Aorta (tissue), 5 donors: ENCODE measurements at regions not wholly inside any gene's neighbourhood (a gene's known extent, or its start where the extent isn't known, plus 50 kb on each side); places are given as distances from the start of the nearest gene placed in this dataset.

Source experiments
- ATAC-seq: fragments of 200-7000 bp; cut with Tn5 transposase; one replicate; pipeline ENCODE4 v1.9.1; 2022; ENCODE audit warnings: moderate library complexity; ENCODE audit not compliant: low FRiP score
- DNase-seq, 2 donors: peaks; one replicate each; pipeline ENCODE4 v3.0.0-alpha.2; 2020
- H3K27ac ChIP-seq, 2 donors: one replicate each; pipeline ENCODE4 v1.5.1; 2013; ENCODE audit warnings: low read length in 2 of 2, mild to moderate bottlenecking in 2 of 2, moderate library complexity in 2 of 2, control low read depth in 1 of 2, inconsistent platforms in 1 of 2, low read depth in 1 of 2
- H3K27me3 ChIP-seq, 2 donors: one replicate each; pipeline ENCODE4 v1.6.1; 2013; ENCODE audit warnings: control low read depth in 1 of 2, low read length in 1 of 2, mild to moderate bottlenecking in 1 of 2, moderate library complexity in 1 of 2; ENCODE audit not compliant: insufficient read depth in 2 of 2, control insufficient read depth in 1 of 2
- H3K36me3 ChIP-seq, 2 donors: one replicate each; pipeline ENCODE4 v1.6.1; 2013; ENCODE audit warnings: control low read depth in 1 of 2, low read length in 1 of 2, mild to moderate bottlenecking in 1 of 2; ENCODE audit not compliant: insufficient read depth in 2 of 2, control insufficient read depth in 1 of 2
- H3K4me1 ChIP-seq, 2 donors: one replicate each; pipeline ENCODE4 v1.6.1; 2013; ENCODE audit warnings: low read length in 2 of 2, control low read depth in 1 of 2, mild to moderate bottlenecking in 1 of 2, moderate library complexity in 1 of 2; ENCODE audit not compliant: insufficient read depth in 2 of 2, control insufficient read depth in 1 of 2
- H3K4me3 ChIP-seq, 2 donors: one replicate each; pipeline ENCODE4 v1.5.1; 2013; ENCODE audit warnings: low read length in 2 of 2, control low read depth in 1 of 2, mild to moderate bottlenecking in 1 of 2
- H3K9me3 ChIP-seq: one replicate; pipeline ENCODE4 v1.6.1; 2013; ENCODE audit warnings: mild to moderate bottlenecking, low read length; ENCODE audit not compliant: control insufficient read depth
- WGBS, 2 donors: extraction: QIAGEN DNeasy Blood & Tissue Kit; methylation state at CpG; one replicate each; pipeline ENCODE4 v1.1.7; 2013; 5-methylcytosine and 5-hydroxymethylcytosine counted together
- intact Hi-C, 2 donors: fragments of 100-400 bp; cut with DNase I; formaldehyde crosslinking; loops; one replicate each; pipeline versions ENCODE4 v1.14.2 to v1.15.0; 2022
- donor health status: healthy with polysubstance abuse.
- donor health status: Bipolar disorder and iron deficiency.
- donor health status: DM: no; HTN: no; CAD: no.
- donor health status: DM: no; HTN: no; CAD: no.
- donor health status: DM: yes; HTN: yes; CAD: no.

DNA sequence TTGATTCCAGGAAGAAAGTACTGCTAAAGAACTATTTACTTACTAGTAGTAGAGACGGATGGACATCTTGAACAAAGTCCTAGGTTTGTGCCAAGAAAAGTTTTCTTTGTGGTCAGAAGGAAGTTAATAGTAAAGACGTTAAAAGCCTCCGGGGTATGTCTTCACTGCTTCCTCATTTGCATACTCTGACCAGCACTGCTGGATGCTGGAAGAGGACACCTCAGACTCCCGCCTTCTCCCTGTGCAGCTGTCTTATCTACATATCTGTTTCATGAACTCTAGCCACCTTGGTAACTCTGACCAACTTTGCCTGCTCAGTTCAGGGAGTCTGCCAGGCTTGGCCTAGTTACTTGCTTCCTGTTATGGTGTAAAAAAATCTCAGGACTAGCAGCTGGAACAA is 1109.1 kb upstream of the MIR17HG start:
- Histone ChIP-seq H3K27ac (no peak overlapping the region), H3K36me3 (no peaks in the 10 kb centered on the region), H3K4me3 (no peak overlapping the region), H3K27me3 (no peaks in the 10 kb centered on the region), H3K4me1 (no peaks in the 10 kb centered on the region), H3K9me3 (no peaks in the 10 kb centered on the region)
- ATAC-seq: no peak
- DNase-seq: no peak
- 40 to 45% methylated on average over 4 of the region's 4 CpGs for WGBS, 2 donors
- intact Hi-C loops: no loop called here

DNA sequence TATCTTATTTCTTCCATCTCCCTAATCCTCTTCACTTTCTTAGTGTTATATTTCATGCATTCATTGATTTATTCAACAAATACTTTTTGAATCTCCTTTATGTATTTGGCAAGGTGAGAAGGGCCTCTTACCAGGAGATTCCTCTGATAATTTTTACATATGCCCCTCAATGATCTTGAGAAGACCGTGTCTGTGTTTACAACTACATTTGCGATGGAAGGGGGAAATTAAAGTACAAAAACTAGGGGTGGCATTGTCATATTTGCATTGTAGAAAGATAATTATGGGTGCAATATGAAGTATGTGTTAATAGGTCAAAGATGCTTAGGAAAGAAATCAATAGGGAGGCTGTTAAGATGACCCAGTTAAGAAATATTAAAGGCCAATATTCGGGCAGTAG is 1108.4 kb upstream of the MIR17HG start:
- no peak overlapping the region for H3K4me3 ChIP-seq
- no peak for ATAC-seq
- no peaks in the 10 kb centered on the region for H3K9me3 ChIP-seq
- no peaks in the 10 kb centered on the region for H3K36me3 ChIP-seq
- DNase-seq: no peak
- H3K4me1 ChIP-seq: no peaks in the 10 kb centered on the region
- intact Hi-C loops: no loop called here
- H3K27ac ChIP-seq: no peak overlapping the region
- no peaks in the 10 kb centered on the region for H3K27me3 ChIP-seq
- 93% methylated on average over 3 of the region's 3 CpGs for WGBS, 2 donors

DNA sequence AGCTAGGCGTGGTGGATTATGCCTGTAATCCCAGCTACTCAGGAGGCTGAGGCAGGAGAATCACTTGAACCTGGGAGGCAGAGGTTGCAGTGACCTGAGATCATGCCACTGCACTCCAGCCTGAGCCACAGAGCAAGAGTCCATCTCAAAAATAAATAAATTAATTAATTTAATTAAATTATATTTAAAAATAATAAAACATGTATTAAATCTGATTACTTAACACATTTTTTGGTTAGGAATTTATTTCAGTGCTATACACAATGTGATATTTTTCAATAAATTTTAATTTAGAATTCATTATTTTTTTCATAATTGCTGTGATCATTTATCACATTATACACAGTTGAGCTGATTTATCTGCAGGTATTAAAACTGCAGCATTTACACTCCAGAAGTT is 1101.5 kb upstream of the MIR17HG start:
- H3K9me3 ChIP-seq: no peaks in the 10 kb centered on the region
- ATAC-seq (no peak), DNase-seq (no peak)
- no peaks in the 10 kb centered on the region for H3K27me3 ChIP-seq
- H3K27ac ChIP-seq: no peak overlapping the region
- intact Hi-C loops: no loop called here
- H3K4me3 ChIP-seq: no peak overlapping the region
- H3K36me3 ChIP-seq: no peaks in the 10 kb centered on the region
- 93 to 94% methylated on average over 1 of the region's 1 CpG for WGBS, 2 donors
- H3K4me1 ChIP-seq: no peaks in the 10 kb centered on the region

DNA sequence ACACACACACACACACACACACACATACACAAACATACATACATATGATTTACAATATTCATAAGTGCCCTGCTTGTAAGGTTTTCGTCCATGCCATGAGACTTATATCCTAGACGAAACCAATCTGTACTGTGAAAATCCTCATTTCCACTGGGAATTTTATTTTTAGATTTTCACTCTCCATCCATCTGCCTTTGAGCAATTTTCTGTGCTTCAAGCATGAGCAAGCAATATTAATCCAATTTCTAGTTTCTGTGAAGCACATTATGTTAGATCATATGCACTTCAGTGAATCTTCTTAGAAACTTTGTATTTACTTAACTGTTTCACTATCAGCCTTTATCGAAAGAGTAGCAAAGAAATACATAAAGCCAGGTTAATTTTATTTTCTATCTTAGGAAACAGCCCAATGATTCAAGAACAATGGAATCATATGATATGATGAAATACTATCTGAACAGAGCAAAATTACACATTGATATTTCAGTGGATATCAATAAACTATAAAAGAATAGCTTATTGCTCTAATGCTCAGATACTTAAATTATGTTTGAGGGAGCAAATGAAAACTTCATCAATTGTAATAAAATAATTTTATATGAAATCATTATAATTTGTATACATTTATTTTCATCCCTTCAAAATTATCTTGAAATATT is 1100.7 kb upstream of the MIR17HG start:
- WGBS, 2 donors: 34 to 51% methylated on average over 3 of the region's 3 CpGs

DNA sequence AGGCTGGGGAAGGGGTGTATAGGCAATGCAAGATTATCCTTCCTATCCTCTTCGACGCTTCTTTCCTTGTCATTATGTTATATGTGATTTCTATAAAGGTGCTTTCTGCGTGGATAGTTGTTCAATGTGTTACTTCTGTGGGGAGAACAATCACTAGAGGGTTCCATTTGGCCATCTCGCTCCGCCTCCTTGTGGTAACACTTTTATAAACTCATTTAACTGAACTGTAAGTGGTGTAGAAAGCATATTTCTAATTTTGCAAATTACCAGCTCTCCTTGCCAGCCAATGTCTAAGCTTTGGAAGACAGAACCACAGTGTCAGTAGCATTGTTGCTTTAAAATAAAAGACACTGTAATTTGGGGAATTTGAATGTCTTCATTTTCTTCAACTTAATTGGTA is 1093.7 kb upstream of the MIR17HG start:
- H3K4me1 ChIP-seq: no peaks in the 10 kb centered on the region
- intact Hi-C loops: no loop called here
- H3K9me3 ChIP-seq: no peaks in the 10 kb centered on the region
- DNase-seq: no peak
- no peak overlapping the region for H3K4me3 ChIP-seq
- H3K27me3 ChIP-seq: no peaks in the 10 kb centered on the region
- no peak for ATAC-seq
- no peak overlapping the region for H3K27ac ChIP-seq
- no peaks in the 10 kb centered on the region for H3K36me3 ChIP-seq
- WGBS, 2 donors: 94 to 96% methylated on average over 5 of the region's 5 CpGs

More for the DNA sequence above, 1100.7 kb upstream of the MIR17HG start:
- H3K36me3 ChIP-seq: no peaks in the 10 kb centered on the region
- no peak for DNase-seq
- no peak for ATAC-seq
- no peaks in the 10 kb centered on the region for H3K27me3 ChIP-seq
- H3K27ac ChIP-seq: no peak overlapping the region
- intact Hi-C loops: no loop called here
- H3K4me1 ChIP-seq: no peaks in the 10 kb centered on the region
- no peaks in the 10 kb centered on the region for H3K9me3 ChIP-seq
- no peak overlapping the region for H3K4me3 ChIP-seq

DNA sequence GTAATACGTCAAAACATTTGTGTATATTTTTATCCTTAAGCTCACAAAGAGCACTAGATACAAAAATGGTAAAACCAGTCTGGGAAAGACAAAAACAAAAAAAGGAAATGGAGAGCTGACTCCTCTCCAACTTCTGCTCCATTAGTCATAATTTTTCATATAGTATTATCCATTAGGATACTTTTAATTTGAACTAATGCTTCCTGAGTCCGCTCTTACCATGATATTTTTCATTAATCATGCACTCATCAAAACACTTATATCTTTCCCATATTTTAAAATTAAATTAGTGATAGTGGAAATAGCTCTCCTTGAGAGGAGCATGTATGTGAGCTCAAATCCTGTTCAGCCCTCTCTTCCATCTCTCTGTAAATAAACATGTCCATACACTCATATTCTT is 1093.0 kb upstream of the MIR17HG start:
- no peak for DNase-seq
- no peak overlapping the region for H3K4me3 ChIP-seq
- no peaks in the 10 kb centered on the region for H3K4me1 ChIP-seq
- no peak for ATAC-seq
- no peaks in the 10 kb centered on the region for H3K27me3 ChIP-seq
- intact Hi-C loops: no loop called here
- no peak overlapping the region for H3K27ac ChIP-seq
- no peaks in the 10 kb centered on the region for H3K36me3 ChIP-seq
- 32 to 37% methylated on average over 2 of the region's 2 CpGs for WGBS, 2 donors
- H3K9me3 ChIP-seq: no peaks in the 10 kb centered on the region

DNA sequence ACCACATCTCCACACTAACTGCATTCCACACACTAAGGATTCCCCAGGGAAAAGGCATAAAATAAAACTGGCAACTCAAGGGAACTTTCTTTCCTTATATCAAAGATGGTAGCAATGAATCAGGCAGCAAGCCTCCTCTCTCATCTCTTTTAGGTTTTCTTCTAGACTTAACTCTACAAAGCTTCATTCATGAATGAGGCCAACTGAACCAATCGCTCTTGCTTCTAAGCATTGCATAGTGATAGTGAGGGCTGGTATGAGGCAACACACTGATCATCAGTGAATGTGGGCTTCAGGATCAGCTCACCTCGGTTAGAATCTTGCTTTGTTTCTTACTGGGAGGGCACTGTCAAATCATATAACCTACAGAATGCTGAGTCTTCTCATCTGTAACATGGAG is 1090.7 kb upstream of the MIR17HG start:
- DNase-seq: no peak
- H3K27ac ChIP-seq: no peak overlapping the region
- H3K27me3 ChIP-seq: no peaks in the 10 kb centered on the region
- no peaks in the 10 kb centered on the region for H3K9me3 ChIP-seq
- WGBS, 2 donors: 82 to 91% methylated on average over 2 of the region's 2 CpGs
- intact Hi-C loops: no loop called here
- H3K36me3 ChIP-seq: no peaks in the 10 kb centered on the region
- no peak overlapping the region for H3K4me3 ChIP-seq
- H3K4me1 ChIP-seq: no peaks in the 10 kb centered on the region
- ATAC-seq: no peak

DNA sequence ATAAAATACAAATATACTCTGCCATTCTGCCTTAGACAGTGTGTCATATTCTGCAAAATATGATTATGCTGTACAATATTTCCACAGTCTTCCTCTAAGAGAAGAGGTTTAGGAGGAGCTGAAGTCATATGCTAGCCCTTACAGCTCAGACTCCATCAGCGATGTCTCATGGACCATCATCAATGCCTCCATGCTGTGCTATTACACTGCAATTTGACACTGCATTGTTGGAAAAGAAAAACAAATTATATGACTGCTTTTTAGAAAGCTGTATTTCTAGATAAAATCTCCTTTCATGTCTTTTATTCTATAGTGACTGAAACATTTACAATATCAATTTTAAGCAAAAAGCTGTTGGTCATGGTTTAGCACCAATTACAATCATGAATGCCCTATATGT is 1089.4 kb upstream of the MIR17HG start:
- DNase-seq (no peak), ATAC-seq (no peak)
- intact Hi-C loops: no loop called here
- Histone ChIP-seq H3K27ac (no peak overlapping the region), H3K4me1 (no peaks in the 10 kb centered on the region), H3K27me3 (no peaks in the 10 kb centered on the region), H3K4me3 (no peak overlapping the region), H3K9me3 (no peaks in the 10 kb centered on the region), H3K36me3 (no peaks in the 10 kb centered on the region)
- WGBS, 2 donors: 87 to 100% methylated on average over 1 of the region's 1 CpG

DNA sequence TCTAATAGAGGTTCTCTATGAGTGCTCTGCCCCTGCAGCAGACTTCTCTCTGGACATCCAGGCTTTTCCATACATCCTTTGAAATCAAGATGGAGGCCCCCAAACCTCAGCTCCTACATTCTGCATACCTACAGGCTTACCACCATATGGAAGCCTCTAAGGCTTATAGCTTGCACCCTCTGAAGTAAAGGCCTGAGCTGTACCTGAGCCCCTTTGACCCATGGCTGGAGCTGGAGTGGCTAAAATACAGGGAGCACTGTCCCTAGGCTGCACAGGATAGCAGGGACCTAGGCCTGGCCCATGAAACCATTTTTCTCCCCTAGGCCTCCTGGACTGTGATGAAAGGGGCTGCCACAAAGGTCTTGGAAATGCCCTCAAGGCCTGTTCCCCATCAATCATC is 1086.1 kb upstream of the MIR17HG start:
- Histone ChIP-seq H3K4me1 (no peaks in the 10 kb centered on the region), H3K4me3 (no peak overlapping the region), H3K27ac (no peak overlapping the region), H3K36me3 (no peaks in the 10 kb centered on the region), H3K9me3 (no peaks in the 10 kb centered on the region), H3K27me3 (no peaks in the 10 kb centered on the region)
- ATAC-seq: no peak
- DNase-seq: no peak
- intact Hi-C loops: no loop called here
